GM06990 (cell line): ENCODE measurements at regions not wholly inside any gene's neighbourhood (a gene's known extent, or its start where the extent isn't known, plus 50 kb on each side); places are given as distances from the start of the nearest gene placed in this dataset.

Experiments
- DNase-seq: peaks from one replicate; pipeline ENCODE4 v3.0.0-alpha.2; 2011; ENCODE audit not compliant: insufficient read length; ENCODE audit errors: extremely low read depth
- H3K27me3 ChIP-seq: replicated peaks from 2 replicates; pipeline ENCODE4 v1.6.0; 2011; ENCODE audit warnings: low read length; ENCODE audit not compliant: control insufficient read depth, insufficient read depth
- H3K36me3 ChIP-seq: 2 replicates; pipeline ENCODE4 v1.5.1; 2011; ENCODE audit warnings: low read length; ENCODE audit not compliant: control insufficient read depth, insufficient read depth
- H3K4me3 ChIP-seq: replicated peaks from 2 replicates; pipeline ENCODE4 v1.5.1; 2011; ENCODE audit warnings: low read depth, mild to moderate bottlenecking, control low read depth, low read length
- CTCF ChIP-seq: IDR thresholded peaks from 2 replicates; pipeline ENCODE4 v1.5.1; 2011; ENCODE audit warnings: low read length, control low read depth, mild to moderate bottlenecking, inconsistent platforms; ENCODE audit not compliant: insufficient read depth, poor library complexity, severe bottlenecking

DNA sequence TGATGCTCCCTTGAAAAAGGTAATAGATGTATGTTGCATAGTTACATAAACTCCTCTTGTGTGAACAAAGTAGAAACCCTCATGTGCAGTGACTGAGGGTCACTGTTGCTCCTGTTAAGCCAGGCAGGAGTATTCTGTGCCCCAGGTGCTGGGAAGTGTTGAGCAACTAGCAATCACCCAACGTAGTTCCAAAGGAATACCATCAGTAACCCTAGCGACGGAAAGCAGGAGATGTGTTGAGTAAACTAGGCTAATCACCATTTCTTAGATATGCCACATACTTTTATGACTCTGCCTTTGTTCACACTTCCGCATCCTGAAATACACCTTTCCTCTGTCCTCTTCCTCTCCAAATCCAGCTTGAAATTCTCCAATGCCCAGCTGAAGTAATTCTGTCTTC lies 50.9 kb upstream of the TAB3 start:
- H3K27me3 ChIP-seq = no peaks in the 10 kb centered on the region
- H3K4me3 ChIP-seq = no peak overlapping the region
- no peak for DNase-seq
- no peak for TF ChIP-seq CTCF
- H3K36me3 ChIP-seq = no peaks in the 10 kb centered on the region
